ENCODE measurements at regions not wholly inside any gene's neighbourhood (a gene's known extent, or its start where the extent isn't known, plus 50 kb on each side); places are given as distances from the start of the nearest gene placed in this dataset.
"Not testable (repeated sequence)": the region's sequence is repeated elsewhere in the genome, so short reads cannot be mapped to it uniquely, and the experiment has no call there.

- DNase-seq (no peak), ATAC-seq (no peak)
- no peak overlapping the region for H3K27ac ChIP-seq
- intact Hi-C loops (cut with DNase I): no loop called here
- H3K27me3 ChIP-seq: no peaks in the 10 kb centered on the region
- TF ChIP-seq CTCF (IDR thresholded peaks at IDR 0.05): no peak
- H3K9me3 ChIP-seq: peaks cover 0 to 49% (median 28%) of the 10 kb centered on the region in 11 donors
- no peaks in the 10 kb centered on the region for H3K4me1 ChIP-seq
- H3K36me3 ChIP-seq: no peaks in the 10 kb centered on the region
- no peak overlapping the region for H3K4me3 ChIP-seq
Observed at GRCh38 chr20:6287471-6287870, 164.6 kb upstream of the FERMT1 start.

GRCh38 chr20:6282642-6283041 lies 159.8 kb upstream of the FERMT1 start:
- no peak for TF ChIP-seq CTCF (IDR thresholded peaks at IDR 0.05)
- no peak for ATAC-seq
- WGBS, 2 donors: 80 to 88% methylated on average over 1 of the region's 1 CpG

GRCh38 chr20:6277661-6278240 lies 154.9 kb upstream of the FERMT1 start:
- Histone ChIP-seq H3K4me1 (peaks cover 0 to 5% (median 0%) of the 10 kb centered on the region in 9 donors), H3K27me3 (no peaks in the 10 kb centered on the region), H3K27ac (no peak overlapping the region), H3K9me3 (peaks cover 0 to 20% (median 2%) of the 10 kb centered on the region in 11 donors), H3K4me3 (no peak overlapping the region), H3K36me3 (no peaks in the 10 kb centered on the region)
- TF ChIP-seq CTCF (IDR thresholded peaks at IDR 0.05): no peak
- intact Hi-C loops (cut with DNase I): no loop called here
- no peak for DNase-seq
- 6 to 9% methylated on average over 6 of the region's 6 CpGs for WGBS, 2 donors
- peak in 3 of 8 donors; percentile 42 to 62 (median 47) for ATAC-seq

More at GRCh38 chr20:6282642-6283041, 159.8 kb upstream of the FERMT1 start:
- Histone ChIP-seq H3K36me3 (no peaks in the 10 kb centered on the region), H3K4me3 (no peak overlapping the region), H3K4me1 (peaks cover 0 to 2% (median 0%) of the 10 kb centered on the region in 9 donors), H3K27ac (no peak overlapping the region), H3K27me3 (no peaks in the 10 kb centered on the region), H3K9me3 (peaks cover 0 to 51% (median 16%) of the 10 kb centered on the region in 11 donors)
- intact Hi-C loops (cut with DNase I): no loop called here
- DNase-seq: no peak

- H3K27me3 ChIP-seq; H3K27ac ChIP-seq; intact Hi-C loops (cut with DNase I); DNase-seq; H3K36me3 ChIP-seq; H3K9me3 ChIP-seq; ATAC-seq; H3K4me3 ChIP-seq: not testable (repeated sequence)
- H3K4me1 ChIP-seq: peaks cover 0 to 12% (median 0%) of the 10 kb centered on the region in 9 donors
Observed at GRCh38 chr20:6270404-6270803, 147.6 kb upstream of the FERMT1 start.

GRCh38 chr20:6269168-6269873 lies 146.5 kb upstream of the FERMT1 start:
- ATAC-seq (no peak), DNase-seq (no peak)
- peaks cover 0 to 9% (median 0%) of the 10 kb centered on the region in 7 donors for H3K27me3 ChIP-seq
- no peaks in the 10 kb centered on the region for H3K9me3 ChIP-seq
- no peak for TF ChIP-seq CTCF (IDR thresholded peaks at IDR 0.05)
- no peaks in the 10 kb centered on the region for H3K36me3 ChIP-seq
- no peak overlapping the region for H3K27ac ChIP-seq
- 64 to 65% methylated on average over 8 of the region's 8 CpGs for WGBS, 2 donors
- H3K4me1 ChIP-seq: peaks cover 0 to 14% (median 5%) of the 10 kb centered on the region in 9 donors
- H3K4me3 ChIP-seq: no peak overlapping the region
- intact Hi-C loops (cut with DNase I): loop anchor here in 2 of 10 donors (5.0 to 10.0 kb wide), 3 partner anchors 495 to 1015 kb away; partner anchors contain the start of gene BMP2 (in 2 of the 2)

Measured in heart right ventricle (tissue), 16 donors.